Esophagus (tissue), 2 donors: ENCODE measurements at regions not wholly inside any gene's neighbourhood (a gene's known extent, or its start where the extent isn't known, plus 50 kb on each side); places are given as distances from the start of the nearest gene placed in this dataset.

ENCODE experiments used
- H3K27ac ChIP-seq, 2 donors: one replicate each; pipeline ENCODE4 v1.5.1; 2013; ENCODE audit warnings: low read depth in 2 of 2, mild to moderate bottlenecking in 2 of 2, inconsistent platforms in 1 of 2, low read length in 1 of 2, moderate library complexity in 1 of 2
- H3K27me3 ChIP-seq, 2 donors: one replicate each; pipeline ENCODE4 v1.6.1; 2013; ENCODE audit warnings: low read length in 2 of 2, control low read depth in 1 of 2, mild to moderate bottlenecking in 1 of 2; ENCODE audit not compliant: insufficient read depth in 2 of 2, control insufficient read depth in 1 of 2
- H3K36me3 ChIP-seq, 2 donors: one replicate each; pipeline ENCODE4 v1.6.1; 2013; ENCODE audit warnings: low read length in 1 of 2; ENCODE audit not compliant: control insufficient read depth in 2 of 2, insufficient read depth in 2 of 2
- H3K4me1 ChIP-seq, 2 donors: one replicate each; pipeline ENCODE4 v1.6.1; 2013; ENCODE audit warnings: low read length in 1 of 2; ENCODE audit not compliant: control insufficient read depth in 2 of 2, insufficient read depth in 2 of 2
- H3K4me3 ChIP-seq, 2 donors: one replicate each; pipeline ENCODE4 v1.5.1; 2013; ENCODE audit warnings: low read length in 2 of 2, mild to moderate bottlenecking in 2 of 2, low read depth in 1 of 2, moderate library complexity in 1 of 2
- H3K9me3 ChIP-seq, 2 donors: one replicate each; pipeline ENCODE4 v1.6.1; 2013; ENCODE audit warnings: mild to moderate bottlenecking in 2 of 2, low read depth in 1 of 2, low read length in 1 of 2, moderate library complexity in 1 of 2; ENCODE audit not compliant: control insufficient read depth in 2 of 2, insufficient read depth in 1 of 2
- WGBS, 2 donors: extraction: QIAGEN DNeasy Blood & Tissue Kit; methylation state at CpG; one replicate each; pipeline ENCODE4 v1.1.7; 2013; 5-methylcytosine and 5-hydroxymethylcytosine counted together
- donor health status: healthy with polysubstance abuse.
- donor health status: Bipolar disorder and iron deficiency.

DNA sequence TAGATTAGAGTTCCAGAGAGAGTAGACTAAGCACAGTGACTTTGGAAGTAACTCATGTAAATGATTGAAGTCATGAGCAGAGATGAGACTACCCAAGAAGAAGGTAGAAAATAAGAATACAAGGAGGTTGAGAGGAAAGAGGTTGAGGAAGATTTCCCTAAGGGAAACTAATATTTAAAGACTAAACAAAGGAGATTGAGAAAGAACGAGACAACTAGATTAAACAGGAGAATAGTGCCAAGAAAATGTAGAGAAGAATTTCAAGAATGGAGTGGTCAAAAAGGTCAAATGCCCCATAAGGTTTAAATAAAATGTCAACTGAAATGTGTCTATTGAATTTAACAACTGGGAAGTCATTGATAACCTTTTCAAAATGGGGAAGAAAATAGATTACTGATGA lies 59.0 kb downstream of the RPS29 start:
- 17 to 32% methylated on average over 1 of the region's 1 CpG for WGBS, 2 donors
- Histone ChIP-seq H3K27me3 (no peaks in the 10 kb centered on the region), H3K4me1 (no peaks in the 10 kb centered on the region), H3K36me3 (no peaks in the 10 kb centered on the region), H3K27ac (no peak overlapping the region), H3K9me3 (no peaks in the 10 kb centered on the region), H3K4me3 (no peak overlapping the region)

- Histone ChIP-seq H3K4me3 (no peak overlapping the region), H3K27me3 (no peaks in the 10 kb centered on the region), H3K9me3 (no peaks in the 10 kb centered on the region), H3K27ac (no peak overlapping the region), H3K36me3 (no peaks in the 10 kb centered on the region), H3K4me1 (no peaks in the 10 kb centered on the region)
Observed at GRCh38 chr14:49526101-49526500, 60.1 kb downstream of the RPS29 start.

DNA sequence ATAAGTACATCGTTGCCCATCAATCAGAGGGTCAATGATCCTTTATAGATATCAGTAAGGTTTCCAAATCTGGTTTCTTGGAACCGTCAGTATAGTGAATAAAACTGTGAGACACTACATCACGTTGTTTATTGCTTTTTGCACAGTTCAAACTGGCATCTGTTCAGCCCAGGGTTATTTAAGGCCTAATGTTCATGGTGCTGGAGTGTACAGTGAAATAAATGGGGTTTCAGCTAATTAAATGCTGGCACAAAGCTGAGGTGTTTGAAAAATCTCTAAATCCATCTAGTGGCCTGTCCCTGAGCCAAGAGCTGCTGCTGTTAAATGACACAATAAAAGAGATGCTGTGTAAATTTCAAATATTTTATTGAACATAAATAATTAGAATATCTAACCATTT lies 69.9 kb downstream of the RPS29 start:
- no peak overlapping the region for H3K27ac ChIP-seq
- H3K4me3 ChIP-seq = no peak overlapping the region
- no peaks in the 10 kb centered on the region for H3K27me3 ChIP-seq
- H3K9me3 ChIP-seq = no peaks in the 10 kb centered on the region
- WGBS, 2 donors = 48 to 53% methylated on average over 3 of the region's 3 CpGs
- H3K36me3 ChIP-seq = no peaks in the 10 kb centered on the region
- H3K4me1 ChIP-seq = no peaks in the 10 kb centered on the region

GRCh38 chr14:49512571-49512970 lies 73.6 kb downstream of the RPS29 start:
- Histone ChIP-seq H3K36me3 (no peaks in the 10 kb centered on the region), H3K9me3 (no peaks in the 10 kb centered on the region), H3K27ac (no peak overlapping the region), H3K4me3 (no peak overlapping the region), H3K4me1 (no peaks in the 10 kb centered on the region), H3K27me3 (peaks cover 0 to 2% of the 10 kb centered on the region in 2 donors)

DNA sequence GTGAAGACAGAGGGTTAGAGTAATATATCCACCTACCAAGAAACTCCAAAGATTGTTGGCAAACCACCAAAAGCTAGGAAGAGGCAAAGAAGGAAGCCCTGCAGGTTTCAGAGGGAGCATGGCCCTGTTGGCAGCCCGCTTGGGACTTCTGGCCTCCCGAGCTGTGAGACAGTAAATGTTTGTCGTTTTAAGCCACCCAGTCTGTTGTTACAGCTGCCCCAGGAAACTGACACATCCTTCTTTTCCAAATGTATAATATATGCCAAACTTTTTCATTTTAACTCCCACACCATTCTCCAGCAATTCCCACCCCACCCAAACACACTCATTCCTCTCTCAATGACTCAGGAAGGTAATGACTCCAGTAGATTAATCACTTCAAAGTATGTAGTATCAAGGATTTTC lies 74.0 kb downstream of the RPS29 start:
- Histone ChIP-seq H3K9me3 (no peaks in the 10 kb centered on the region), H3K36me3 (no peaks in the 10 kb centered on the region), H3K4me1 (no peaks in the 10 kb centered on the region), H3K4me3 (no peak overlapping the region), H3K27me3 (peaks cover 0 to 2% of the 10 kb centered on the region in 2 donors), H3K27ac (peak overlapping the region in 1 of 2 donors; percentile 8)
- WGBS, 2 donors = 22 to 40% methylated on average over 3 of the region's 3 CpGs

DNA sequence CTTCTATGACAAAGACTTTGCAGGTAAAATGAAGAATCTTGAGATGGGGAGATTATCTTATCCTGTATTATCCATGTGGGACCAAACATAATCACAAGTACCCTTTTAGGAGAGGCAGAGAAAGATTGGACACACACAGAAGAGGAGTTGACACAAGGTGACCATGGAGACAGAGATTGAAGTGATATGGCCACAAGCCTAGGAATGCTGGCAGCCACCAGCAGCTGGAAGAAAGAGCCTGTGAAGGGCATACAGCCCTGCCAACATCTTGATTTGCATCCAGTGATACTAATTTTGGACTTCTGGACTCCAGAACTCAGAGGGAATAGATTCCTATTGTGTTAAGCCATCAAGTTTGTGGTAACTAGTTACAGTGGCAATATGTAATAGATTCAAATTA lies 78.1 kb downstream of the RPS29 start:
- no peaks in the 10 kb centered on the region for H3K4me1 ChIP-seq
- no peaks in the 10 kb centered on the region for H3K9me3 ChIP-seq
- no peak overlapping the region for H3K4me3 ChIP-seq

DNA sequence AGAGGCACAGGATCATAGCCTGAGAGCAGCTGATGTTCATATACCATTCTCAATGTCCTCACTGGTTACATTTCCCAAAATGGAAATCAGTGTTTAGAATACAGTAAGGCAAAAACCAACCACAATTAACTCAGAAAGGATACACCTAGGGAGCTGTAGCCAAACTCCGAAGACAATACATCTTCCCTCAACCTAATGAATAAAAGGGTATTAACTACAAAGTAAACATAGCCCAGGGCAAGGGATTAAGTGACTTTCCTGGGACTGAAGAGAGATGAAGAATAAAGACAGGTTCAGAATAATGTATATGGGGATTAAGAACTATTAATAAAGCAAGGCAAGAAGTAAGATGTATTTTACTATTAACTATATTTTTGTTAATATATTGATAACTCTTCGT lies 79.5 kb downstream of the RPS29 start:
- H3K4me1 ChIP-seq = no peaks in the 10 kb centered on the region
- H3K27me3 ChIP-seq = peaks cover 0 to 2% of the 10 kb centered on the region in 2 donors
- WGBS, 2 donors = 41 to 56% methylated on average over 2 of the region's 2 CpGs
- H3K4me3 ChIP-seq = no peak overlapping the region
- H3K9me3 ChIP-seq = no peaks in the 10 kb centered on the region
- no peak overlapping the region for H3K27ac ChIP-seq
- H3K36me3 ChIP-seq = no peaks in the 10 kb centered on the region

More for the DNA sequence above, 78.1 kb downstream of the RPS29 start:
- Histone ChIP-seq H3K27me3 (peaks cover 0 to 2% of the 10 kb centered on the region in 2 donors), H3K27ac (no peak overlapping the region), H3K36me3 (no peaks in the 10 kb centered on the region)

- Histone ChIP-seq H3K36me3 (no peaks in the 10 kb centered on the region), H3K9me3 (no peaks in the 10 kb centered on the region), H3K4me1 (no peaks in the 10 kb centered on the region), H3K27ac (no peak overlapping the region), H3K4me3 (no peak overlapping the region), H3K27me3 (peaks cover 2 to 3% of the 10 kb centered on the region in 2 donors)
- 59 to 66% methylated on average over 5 of the region's 5 CpGs for WGBS, 2 donors
Observed at GRCh38 chr14:49505041-49505766, 81.0 kb downstream of the RPS29 start.

DNA sequence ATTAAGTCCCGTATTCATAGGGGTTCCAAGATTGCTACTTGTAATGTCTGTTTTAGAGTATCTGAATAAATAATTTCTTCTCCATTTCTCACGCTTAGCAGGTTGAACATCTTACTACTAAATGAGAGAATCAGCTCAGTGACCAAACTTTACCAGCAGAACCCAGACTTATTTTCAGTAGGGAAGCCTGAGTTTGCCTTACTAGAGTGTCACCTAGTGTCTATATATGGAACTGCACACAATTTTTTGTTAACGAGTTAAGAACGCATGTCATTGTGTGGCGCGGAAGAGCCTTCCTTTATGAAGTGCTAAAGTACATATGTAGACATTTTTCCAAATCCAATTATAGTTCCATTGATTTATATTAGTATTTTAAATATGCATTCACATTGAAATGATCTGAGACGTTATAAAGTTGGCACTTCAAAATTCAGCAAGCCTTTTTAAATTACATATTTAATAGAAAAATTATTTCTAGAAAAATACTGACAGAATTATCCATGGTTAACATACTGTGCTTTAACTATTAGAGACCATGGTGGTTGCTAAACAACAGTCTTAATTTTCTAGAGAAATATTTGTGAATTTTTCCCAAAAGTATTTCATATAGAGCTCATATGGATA lies 88.3 kb downstream of the RPS29 start:
- H3K4me3 ChIP-seq = no peak overlapping the region
- peaks cover 0 to 3% of the 10 kb centered on the region in 2 donors for H3K27me3 ChIP-seq
- no peak overlapping the region for H3K27ac ChIP-seq
- 21 to 22% methylated on average over 7 of the region's 7 CpGs for WGBS, 2 donors
- no peaks in the 10 kb centered on the region for H3K4me1 ChIP-seq
- no peaks in the 10 kb centered on the region for H3K9me3 ChIP-seq
- H3K36me3 ChIP-seq = no peaks in the 10 kb centered on the region

- Histone ChIP-seq H3K9me3 (no peaks in the 10 kb centered on the region), H3K4me1 (no peaks in the 10 kb centered on the region), H3K27ac (no peak overlapping the region), H3K27me3 (peaks cover 0 to 3% of the 10 kb centered on the region in 2 donors), H3K4me3 (no peak overlapping the region), H3K36me3 (no peaks in the 10 kb centered on the region)
- WGBS, 2 donors = 88 to 90% methylated on average over 7 of the region's 7 CpGs
Observed at GRCh38 chr14:49497267-49497666, 88.9 kb downstream of the RPS29 start.
